ENCODE measurements at regions not wholly inside any gene's neighbourhood (a gene's known extent, or its start where the extent isn't known, plus 50 kb on each side); places are given as distances from the start of the nearest gene placed in this dataset.
"Not testable (repeated sequence)": the region's sequence is repeated elsewhere in the genome, so short reads cannot be mapped to it uniquely, and the experiment has no call there.

GRCh38 chr2:187055463-187055862, 206.5 kb upstream of the ZSWIM2 start:
- no peak for DNase-seq

- DNase-seq: no peak
Observed at GRCh38 chr2:187054501-187055319, 205.7 kb upstream of the ZSWIM2 start.

GRCh38 chr2:187051350-187051749, 202.4 kb upstream of the ZSWIM2 start:
- no peak for DNase-seq

GRCh38 chr2:187050409-187050998, 201.5 kb upstream of the ZSWIM2 start:
- no peak for DNase-seq

- no peak for DNase-seq
Observed at GRCh38 chr2:187037310-187037709, 188.3 kb upstream of the ZSWIM2 start.

- no peak for DNase-seq
Observed at GRCh38 chr2:187034434-187034833, 185.5 kb upstream of the ZSWIM2 start.

GRCh38 chr2:187024739-187025138, 175.8 kb upstream of the ZSWIM2 start:
- DNase-seq: no peak

- not testable (repeated sequence) for DNase-seq
Observed at GRCh38 chr2:187023996-187024395, 175.0 kb upstream of the ZSWIM2 start.

- DNase-seq: no peak
Observed at GRCh38 chr2:187017438-187017837, 168.5 kb upstream of the ZSWIM2 start.

GRCh38 chr2:187013058-187013457, 164.1 kb upstream of the ZSWIM2 start:
- DNase-seq: no peak

- DNase-seq: no peak
Observed at GRCh38 chr2:187011206-187011832, 162.3 kb upstream of the ZSWIM2 start.

- DNase-seq: no peak
Observed at GRCh38 chr2:187009483-187010239, 160.7 kb upstream of the ZSWIM2 start.

GRCh38 chr2:187008111-187008510, 159.1 kb upstream of the ZSWIM2 start:
- DNase-seq: no peak

GRCh38 chr2:187003611-187004010, 154.6 kb upstream of the ZSWIM2 start:
- DNase-seq: no peak

GRCh38 chr2:187003038-187003554, 154.1 kb upstream of the ZSWIM2 start:
- no peak for DNase-seq

GRCh38 chr2:187002242-187002641, 153.3 kb upstream of the ZSWIM2 start:
- no peak for DNase-seq

- DNase-seq: no peak
Observed at GRCh38 chr2:187001248-187001647, 152.3 kb upstream of the ZSWIM2 start.

- peak; percentile 3 for DNase-seq
Observed at GRCh38 chr2:186995092-186995491, 146.1 kb upstream of the ZSWIM2 start.

GRCh38 chr2:186992597-186992996, 143.6 kb upstream of the ZSWIM2 start:
- DNase-seq: no peak

GRCh38 chr2:186991766-186992417, 142.9 kb upstream of the ZSWIM2 start:
- DNase-seq: no peak

GRCh38 chr2:186984966-186985365, 136.0 kb upstream of the ZSWIM2 start:
- no peak for DNase-seq

- DNase-seq: no peak
Observed at GRCh38 chr2:186984481-186984880, 135.5 kb upstream of the ZSWIM2 start.
